Activated B cell treated with CpG ODN at 0.5 μM for 24 hours (primary cell): ENCODE measurements at regions not wholly inside any gene's neighbourhood (a gene's known extent, or its start where the extent isn't known, plus 50 kb on each side); places are given as distances from the start of the nearest gene placed in this dataset.

Experiments used
- ATAC-seq: fragments of 200-7000 bp; cut with Tn5 transposase; one replicate; pipeline ENCODE4 v1.10.0; 2021; ENCODE audit warnings: low read depth, mild to moderate bottlenecking, moderate library complexity
- CTCF ChIA-PET: fragments of 350-600 bp; sonication (Branson Sonifier 250); formaldehyde crosslinking; loops from one replicate; lab custom pipeline; 2021; ENCODE audit warnings: antibody characterized with exemption; lab: Charles Lee
- POLR2A ChIA-PET: fragments of 350-600 bp; sonication (Branson Sonifier 250); formaldehyde crosslinking; loops from one replicate; lab custom pipeline; 2021; ENCODE audit warnings: antibody characterized with exemption; lab: Charles Lee
- DNase-seq: peaks from one replicate; pipeline ENCODE4 v3.0.0; 2022
- H3K27ac Mint-ChIP-seq: one replicate; pipeline ENCODE4 v1.8.0; 2020; ENCODE audit warnings: mixed read lengths
- H3K27me3 Mint-ChIP-seq: one replicate; pipeline ENCODE4 v1.8.0; 2021; ENCODE audit warnings: mixed read lengths
- H3K36me3 Mint-ChIP-seq: one replicate; pipeline ENCODE4 v1.8.0; 2021; ENCODE audit warnings: low read depth, mixed read lengths
- H3K4me1 Mint-ChIP-seq: one replicate; pipeline ENCODE4 v1.8.0; 2021; ENCODE audit warnings: mixed read lengths
- H3K4me3 Mint-ChIP-seq: one replicate; pipeline ENCODE4 v1.8.0; 2020; ENCODE audit warnings: mild to moderate bottlenecking, mixed read lengths
- H3K9me3 Mint-ChIP-seq: one replicate; pipeline ENCODE4 v1.8.0; 2020; ENCODE audit warnings: mixed read lengths
- intact Hi-C: fragments of 100-400 bp; cut with micrococcal nuclease; formaldehyde crosslinking; loops from one replicate; pipeline ENCODE4 v1.15.1; 2024
- TF ChIP-seq, protein P1 (sequence below): fragments of 200-600 bp; IDR thresholded peaks from one replicate; pipeline ENCODE4 v1.8.0; 2022; ENCODE audit warnings: antibody characterized with exemption, mild to moderate bottlenecking

DNA sequence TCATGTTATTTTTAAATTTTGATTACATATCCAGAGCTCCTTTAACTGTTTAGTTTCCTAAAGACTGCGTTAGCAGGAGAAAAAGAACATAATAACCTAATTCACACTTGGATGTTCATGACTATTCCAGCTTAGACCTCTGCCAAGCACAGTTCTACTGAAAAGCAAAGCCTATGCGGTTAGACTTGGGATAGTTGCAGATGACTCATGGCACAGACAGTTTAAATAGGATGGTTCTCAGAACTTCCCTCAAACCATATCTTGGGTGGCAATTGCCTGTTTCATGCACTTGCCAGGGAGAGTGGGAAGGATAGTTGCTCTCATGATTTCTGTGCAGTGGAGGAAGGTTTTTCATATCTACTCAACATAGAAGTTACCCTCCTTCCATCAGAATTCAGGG, 149.7 kb upstream of the KLHL29 start:
- CTCF ChIA-PET: no interaction called here
- H3K36me3 Mint-ChIP-seq: no peaks in the 10 kb centered on the region
- no peak for ATAC-seq
- no peaks in the 10 kb centered on the region for H3K4me1 Mint-ChIP-seq
- DNase-seq: no peak
- H3K9me3 Mint-ChIP-seq: no peaks in the 10 kb centered on the region
- H3K27me3 Mint-ChIP-seq: no peaks in the 10 kb centered on the region
- TF ChIP-seq, protein P1, sequence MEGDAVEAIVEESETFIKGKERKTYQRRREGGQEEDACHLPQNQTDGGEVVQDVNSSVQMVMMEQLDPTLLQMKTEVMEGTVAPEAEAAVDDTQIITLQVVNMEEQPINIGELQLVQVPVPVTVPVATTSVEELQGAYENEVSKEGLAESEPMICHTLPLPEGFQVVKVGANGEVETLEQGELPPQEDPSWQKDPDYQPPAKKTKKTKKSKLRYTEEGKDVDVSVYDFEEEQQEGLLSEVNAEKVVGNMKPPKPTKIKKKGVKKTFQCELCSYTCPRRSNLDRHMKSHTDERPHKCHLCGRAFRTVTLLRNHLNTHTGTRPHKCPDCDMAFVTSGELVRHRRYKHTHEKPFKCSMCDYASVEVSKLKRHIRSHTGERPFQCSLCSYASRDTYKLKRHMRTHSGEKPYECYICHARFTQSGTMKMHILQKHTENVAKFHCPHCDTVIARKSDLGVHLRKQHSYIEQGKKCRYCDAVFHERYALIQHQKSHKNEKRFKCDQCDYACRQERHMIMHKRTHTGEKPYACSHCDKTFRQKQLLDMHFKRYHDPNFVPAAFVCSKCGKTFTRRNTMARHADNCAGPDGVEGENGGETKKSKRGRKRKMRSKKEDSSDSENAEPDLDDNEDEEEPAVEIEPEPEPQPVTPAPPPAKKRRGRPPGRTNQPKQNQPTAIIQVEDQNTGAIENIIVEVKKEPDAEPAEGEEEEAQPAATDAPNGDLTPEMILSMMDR: no peak
- intact Hi-C loops: no loop called here
- POLR2A ChIA-PET: no interaction called here
- no peak overlapping the region for H3K4me3 Mint-ChIP-seq
- H3K27ac Mint-ChIP-seq: no peak overlapping the region

DNA sequence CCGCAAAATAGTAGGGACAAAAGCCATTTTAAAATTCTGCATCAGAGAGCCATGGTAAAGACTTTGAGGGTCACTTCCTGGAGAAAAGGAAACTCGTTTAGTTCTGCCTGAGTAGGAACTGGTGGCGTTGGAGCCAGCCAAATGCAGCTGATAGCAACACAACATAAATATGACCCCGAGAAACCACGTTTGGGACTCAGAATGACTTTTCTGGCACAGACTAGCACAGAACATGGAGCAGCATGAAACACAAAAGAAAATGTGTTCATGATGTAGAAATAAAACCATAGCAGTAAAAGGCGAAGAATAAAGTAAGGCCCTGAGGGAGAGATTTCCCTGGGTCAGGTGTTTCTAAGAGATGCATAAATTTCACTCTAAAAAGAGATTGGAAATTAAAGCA, 149.2 kb upstream of the KLHL29 start:
- TF ChIP-seq, protein P1: no peak
- Mint-ChIP-seq H3K4me1 (no peaks in the 10 kb centered on the region), H3K9me3 (no peaks in the 10 kb centered on the region), H3K27ac (no peak overlapping the region), H3K36me3 (no peaks in the 10 kb centered on the region), H3K4me3 (no peak overlapping the region), H3K27me3 (no peaks in the 10 kb centered on the region)
- no peak for ATAC-seq
- POLR2A ChIA-PET: no interaction called here
- DNase-seq: no peak
- CTCF ChIA-PET: no interaction called here
- intact Hi-C loops: no loop called here

DNA sequence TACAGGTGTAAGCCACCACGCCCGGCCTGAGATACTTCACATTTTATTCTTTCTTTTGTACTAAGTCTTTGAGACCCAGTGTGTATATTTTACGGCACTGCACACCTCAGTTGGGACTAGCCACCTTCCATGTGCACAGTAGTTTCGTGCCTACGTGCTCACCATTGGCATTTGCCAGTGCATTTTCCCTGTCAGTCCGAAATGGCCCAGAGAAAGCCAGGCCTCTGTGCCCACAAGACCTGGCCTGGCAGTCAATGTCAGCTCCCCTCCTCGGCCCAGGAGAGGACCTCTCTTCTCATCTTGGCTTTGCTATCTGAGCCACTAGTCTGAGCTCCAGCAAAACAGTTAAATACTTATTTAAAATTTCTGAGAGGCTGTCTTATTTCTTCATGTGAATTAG, 147.8 kb upstream of the KLHL29 start:
- Mint-ChIP-seq H3K27ac (no peak overlapping the region), H3K4me3 (no peak overlapping the region), H3K9me3 (no peaks in the 10 kb centered on the region), H3K36me3 (no peaks in the 10 kb centered on the region), H3K27me3 (no peaks in the 10 kb centered on the region), H3K4me1 (no peaks in the 10 kb centered on the region)
- TF ChIP-seq, protein P1: no peak
- POLR2A ChIA-PET: no interaction called here
- CTCF ChIA-PET: no interaction called here
- ATAC-seq: no peak
- no peak for DNase-seq
- intact Hi-C loops: no loop called here

DNA sequence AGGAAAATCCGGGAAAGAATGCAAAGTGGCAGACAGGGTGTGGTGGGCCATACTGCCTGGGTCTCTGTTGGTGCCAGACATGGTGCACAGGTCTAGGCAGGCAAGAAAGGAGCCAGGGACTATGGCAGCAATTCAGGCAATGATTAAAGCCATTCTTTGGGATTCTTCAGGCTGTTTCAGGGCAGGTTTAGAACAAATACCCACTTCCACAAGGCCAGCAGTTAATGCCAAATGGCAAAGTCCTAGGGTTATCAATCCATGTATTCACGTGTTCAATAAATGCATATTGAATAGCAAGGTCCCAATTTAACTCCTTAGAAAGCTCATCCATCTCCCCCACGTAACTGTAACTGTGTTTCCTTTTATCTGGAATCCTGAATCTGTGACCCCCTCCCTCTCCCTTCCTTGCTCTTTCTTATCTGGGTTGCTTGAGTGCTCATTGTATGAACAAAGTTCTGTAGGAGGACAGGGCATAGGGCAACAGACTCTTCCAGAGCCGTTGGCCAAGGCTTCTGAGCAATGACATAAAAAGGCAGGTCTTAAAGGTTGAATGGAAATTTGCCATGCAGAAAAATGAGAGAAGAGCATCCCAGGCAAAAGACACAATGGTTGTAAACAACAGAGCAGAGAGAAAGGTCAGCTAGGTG, 146.8 kb upstream of the KLHL29 start:
- Mint-ChIP-seq H3K36me3 (no peaks in the 10 kb centered on the region), H3K9me3 (no peaks in the 10 kb centered on the region), H3K4me1 (no peaks in the 10 kb centered on the region), H3K4me3 (no peak overlapping the region), H3K27me3 (no peaks in the 10 kb centered on the region), H3K27ac (no peak overlapping the region)
- ChIA-PET CTCF (no interaction called here), POLR2A (no interaction called here)
- ATAC-seq (no peak), DNase-seq (no peak)
- intact Hi-C loops: no loop called here
- TF ChIP-seq, protein P1: no peak

DNA sequence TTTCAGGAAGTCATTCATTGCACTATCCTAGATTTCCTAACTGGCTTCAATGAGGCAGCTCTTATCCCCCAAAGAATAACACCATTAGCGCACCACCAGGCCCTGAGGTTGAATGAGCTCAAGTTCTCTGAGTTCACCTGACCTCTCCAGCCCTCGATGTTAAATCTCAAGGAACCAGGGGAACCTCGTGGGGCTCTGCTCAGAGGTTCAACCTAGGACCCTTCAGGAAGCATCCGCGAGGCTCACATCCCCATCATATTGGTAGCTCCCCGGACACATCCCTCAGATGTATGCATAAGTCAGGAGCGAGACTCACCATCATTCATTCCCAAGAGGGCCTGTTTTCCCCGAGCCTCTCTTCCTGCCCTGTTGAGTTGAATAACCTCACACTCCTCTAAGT, 145.6 kb upstream of the KLHL29 start:
- POLR2A ChIA-PET: no interaction called here

More for the DNA sequence above, 145.6 kb upstream of the KLHL29 start:
- intact Hi-C loops: no loop called here
- CTCF ChIA-PET: no interaction called here
- no peaks in the 10 kb centered on the region for H3K27me3 Mint-ChIP-seq
- no peak for DNase-seq
- no peaks in the 10 kb centered on the region for H3K9me3 Mint-ChIP-seq
- no peak overlapping the region for H3K4me3 Mint-ChIP-seq
- no peaks in the 10 kb centered on the region for H3K36me3 Mint-ChIP-seq
- TF ChIP-seq, protein P1: no peak
- ATAC-seq: no peak
- no peak overlapping the region for H3K27ac Mint-ChIP-seq
- H3K4me1 Mint-ChIP-seq: no peaks in the 10 kb centered on the region
